ENCODE measurements at regions not wholly inside any gene's neighbourhood (a gene's known extent, or its start where the extent isn't known, plus 50 kb on each side); places are given as distances from the start of the nearest gene placed in this dataset.

- no peak for DNase-seq (ENCODE audit: low spot score)
Measured at GRCh38 chr2:9756692-9757250, 86.5 kb upstream of the TAF1B start.

- no peak for DNase-seq (ENCODE audit: low spot score)
Measured at GRCh38 chr2:9757501-9758264, 85.6 kb upstream of the TAF1B start.

- DNase-seq (ENCODE audit: low spot score), result no peak
Measured at GRCh38 chr2:9758741-9759140, 84.5 kb upstream of the TAF1B start.

GRCh38 chr2:9760069-9760901, 83.0 kb upstream of the TAF1B start:
- DNase-seq (ENCODE audit: low spot score), result no peak

GRCh38 chr2:9760902-9761228, 82.4 kb upstream of the TAF1B start:
- no peak for DNase-seq (ENCODE audit: low spot score)

- no peak for DNase-seq (ENCODE audit: low spot score)
Measured at GRCh38 chr2:9761577-9761976, 81.7 kb upstream of the TAF1B start.

GRCh38 chr2:9762164-9762563, 81.1 kb upstream of the TAF1B start:
- DNase-seq (ENCODE audit: low spot score), result no peak

- DNase-seq (ENCODE audit: low spot score), result no peak
Measured at GRCh38 chr2:9762941-9763340, 80.3 kb upstream of the TAF1B start.

GRCh38 chr2:9763356-9764152, 79.7 kb upstream of the TAF1B start:
- no peak for DNase-seq (ENCODE audit: low spot score)

GRCh38 chr2:9764153-9764778, 79.0 kb upstream of the TAF1B start:
- DNase-seq (ENCODE audit: low spot score), result no peak

GRCh38 chr2:9765611-9766531, 77.4 kb upstream of the TAF1B start:
- DNase-seq (ENCODE audit: low spot score), result no peak

- no peak for DNase-seq (ENCODE audit: low spot score)
Measured at GRCh38 chr2:9767656-9768281, 75.5 kb upstream of the TAF1B start.

- DNase-seq (ENCODE audit: low spot score), result no peak
Measured at GRCh38 chr2:9768388-9768787, 74.9 kb upstream of the TAF1B start.

- no peak for DNase-seq (ENCODE audit: low spot score)
Measured at GRCh38 chr2:9769171-9770005, 73.9 kb upstream of the TAF1B start.

- no peak for DNase-seq (ENCODE audit: low spot score)
Measured at GRCh38 chr2:9770006-9770307, 73.3 kb upstream of the TAF1B start.

- peak; percentile 63 for DNase-seq (ENCODE audit: low spot score)
Measured at GRCh38 chr2:9770308-9771100, 72.8 kb upstream of the TAF1B start.

GRCh38 chr2:9771101-9771449, 72.2 kb upstream of the TAF1B start:
- no peak for DNase-seq (ENCODE audit: low spot score)

- DNase-seq (ENCODE audit: low spot score), result no peak
Measured at GRCh38 chr2:9771481-9772017, 71.7 kb upstream of the TAF1B start.
